Right lobe of liver (tissue), 6 donors: ENCODE measurements at regions not wholly inside any gene's neighbourhood (a gene's known extent, or its start where the extent isn't known, plus 50 kb on each side); places are given as distances from the start of the nearest gene placed in this dataset.
A peak's percentile ranks its signal among the peaks of the same experiment; 100 is the strongest.

Experiments used
- ATAC-seq, 4 donors: fragments of 200-7000 bp; cut with Tn5 transposase; one replicate each; pipeline ENCODE4 v1.9.1; 2020; ENCODE audit warnings: mild to moderate bottlenecking in 4 of 4, moderate library complexity in 4 of 4
- DNase-seq, 3 donors: peaks; one replicate each; pipeline ENCODE4 v3.0.0-alpha.2; 2020
- H3K27ac ChIP-seq, 3 donors: fragments of 200-600 bp; one replicate each; pipeline ENCODE4 v1.8.0; 2022
- H3K27me3 ChIP-seq, 2 donors: fragments of 200-600 bp; one replicate each; pipeline ENCODE4 v1.8.0; 2022
- H3K36me3 ChIP-seq, 4 donors: fragments of 200-600 bp; sonication (generic) in 1 of 4; one replicate each; pipeline versions ENCODE4 v1.5.1 to v1.8.0; 2017 to 2022; ENCODE audit warnings: control low read depth in 1 of 4
- H3K4me1 ChIP-seq, 4 donors: fragments of 200-600 bp; sonication (generic) in 1 of 4; one replicate each; pipeline versions ENCODE4 v1.5.1 to v1.8.0; 2017 to 2022; ENCODE audit warnings: control low read depth in 1 of 4
- H3K4me3 ChIP-seq, 3 donors: fragments of 200-600 bp; one replicate each; pipeline ENCODE4 v1.8.0; 2022
- H3K9me3 ChIP-seq, 4 donors: fragments of 200-600 bp; sonication (generic) in 1 of 4; one replicate each; pipeline versions ENCODE4 v1.5.1 to v1.8.0; 2017 to 2022; ENCODE audit warnings: control low read depth in 1 of 4
- POLR2A ChIP-seq: fragments of 450-650 bp; IDR thresholded peaks from one replicate; pipeline ENCODE4 v1.6.1; 2017; ENCODE audit warnings: antibody characterized with exemption, mild to moderate bottlenecking
- WGBS: methylation state at CpG from one replicate; pipeline ENCODE4 v1.1.6; 2018; ENCODE audit warnings: low coverage, low lambda C conversion rate; ENCODE audit not compliant: insufficient coverage; ENCODE audit errors: missing lambda C conversion rate; 5-methylcytosine and 5-hydroxymethylcytosine counted together
- intact Hi-C, 2 donors: fragments of 100-400 bp; cut with DNase I; formaldehyde crosslinking; loops; one replicate each; pipeline versions ENCODE4 v1.11.2 to v1.14.1; 2022
- TF ChIP-seq, protein P1 (sequence below), 4 donors: fragments of 200-600 bp in 3 of 4; fragments of 450-650 bp in 1 of 4; IDR thresholded peaks; one replicate each; pipeline versions ENCODE4 v1.5.1 to v1.8.0; 2016 to 2022; ENCODE audit warnings: antibody characterized with exemption in 4 of 4, mild to moderate bottlenecking in 2 of 4
- donor health status: DM: no; HTN: yes; CAD: no.
- donor health status: DM: no; HTN: no; CAD: no.
- donor health status: DM: no; HTN: no; CAD: no.
- donor health status: DM: no; HTN: yes; CAD: no.
- donor health status: DM: no; HTN: yes; CAD: no.

DNA sequence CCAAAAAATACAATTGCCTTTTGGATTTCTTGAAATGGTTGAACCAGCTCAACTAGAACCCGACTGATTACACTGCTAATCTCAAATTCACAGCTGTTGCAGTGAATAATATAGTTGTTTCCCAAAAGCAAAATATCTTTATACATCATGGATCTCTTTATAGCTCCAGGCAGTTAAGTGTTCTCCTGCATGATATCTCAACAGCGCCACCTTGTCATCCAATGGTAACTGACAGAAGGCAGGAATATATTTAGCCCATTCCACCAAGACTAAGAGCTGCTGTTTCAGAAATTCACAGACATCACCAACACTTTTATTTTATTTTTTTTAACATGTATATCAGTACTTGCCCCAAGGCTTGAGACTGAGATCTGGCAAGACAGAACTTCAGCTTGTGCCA is 1141.0 kb upstream of the PRR20A start:
- no peak for TF ChIP-seq POLR2A
- TF ChIP-seq, protein P1, sequence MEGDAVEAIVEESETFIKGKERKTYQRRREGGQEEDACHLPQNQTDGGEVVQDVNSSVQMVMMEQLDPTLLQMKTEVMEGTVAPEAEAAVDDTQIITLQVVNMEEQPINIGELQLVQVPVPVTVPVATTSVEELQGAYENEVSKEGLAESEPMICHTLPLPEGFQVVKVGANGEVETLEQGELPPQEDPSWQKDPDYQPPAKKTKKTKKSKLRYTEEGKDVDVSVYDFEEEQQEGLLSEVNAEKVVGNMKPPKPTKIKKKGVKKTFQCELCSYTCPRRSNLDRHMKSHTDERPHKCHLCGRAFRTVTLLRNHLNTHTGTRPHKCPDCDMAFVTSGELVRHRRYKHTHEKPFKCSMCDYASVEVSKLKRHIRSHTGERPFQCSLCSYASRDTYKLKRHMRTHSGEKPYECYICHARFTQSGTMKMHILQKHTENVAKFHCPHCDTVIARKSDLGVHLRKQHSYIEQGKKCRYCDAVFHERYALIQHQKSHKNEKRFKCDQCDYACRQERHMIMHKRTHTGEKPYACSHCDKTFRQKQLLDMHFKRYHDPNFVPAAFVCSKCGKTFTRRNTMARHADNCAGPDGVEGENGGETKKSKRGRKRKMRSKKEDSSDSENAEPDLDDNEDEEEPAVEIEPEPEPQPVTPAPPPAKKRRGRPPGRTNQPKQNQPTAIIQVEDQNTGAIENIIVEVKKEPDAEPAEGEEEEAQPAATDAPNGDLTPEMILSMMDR (IDR thresholded peaks at IDR 0.05), result peak in 3 of 4 donors; percentile 13 to 41 (median 31)
- WGBS, result 61% methylated on average over 2 of the region's 2 CpGs
- Histone ChIP-seq H3K4me3 (no peak overlapping the region), H3K4me1 (no peaks in the 10 kb centered on the region), H3K36me3 (no peaks in the 10 kb centered on the region), H3K27me3 (no peaks in the 10 kb centered on the region), H3K9me3 (no peaks in the 10 kb centered on the region), H3K27ac (no peak overlapping the region)
- intact Hi-C loops, result no loop called here
- no peak for DNase-seq
- ATAC-seq, result peak in 2 of 4 donors; percentile 34 to 44

DNA sequence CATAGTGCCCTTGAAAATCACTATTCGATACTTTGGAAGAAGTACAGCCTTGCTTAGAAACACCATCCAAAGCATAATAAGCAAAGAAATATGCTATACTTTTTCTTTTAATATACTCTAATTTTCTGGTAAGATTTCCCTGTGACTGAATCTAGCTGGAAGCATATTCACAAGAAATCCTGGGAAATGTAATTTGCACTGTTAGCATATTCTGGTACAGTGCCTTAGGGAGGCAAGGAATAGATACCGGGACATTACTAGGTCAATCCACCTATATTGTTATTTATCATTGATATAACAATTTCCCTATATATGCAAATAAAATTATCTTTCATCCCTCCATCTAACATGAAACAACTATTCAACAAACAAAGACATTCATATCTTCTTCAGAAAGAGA is 1131.3 kb upstream of the PRR20A start:
- DNase-seq (no peak), ATAC-seq (no peak)
- no peak overlapping the region for H3K27ac ChIP-seq
- TF ChIP-seq POLR2A, result no peak
- TF ChIP-seq, protein P1 (IDR thresholded peaks at IDR 0.05), result no peak
- no peaks in the 10 kb centered on the region for H3K9me3 ChIP-seq
- H3K4me1 ChIP-seq, result no peaks in the 10 kb centered on the region
- H3K4me3 ChIP-seq, result no peak overlapping the region
- WGBS, result 63% methylated on average over 2 of the region's 2 CpGs
- H3K36me3 ChIP-seq, result no peaks in the 10 kb centered on the region
- intact Hi-C loops, result no loop called here
- no peaks in the 10 kb centered on the region for H3K27me3 ChIP-seq

GRCh38 chr13:56012644-56013043 is 1128.1 kb upstream of the PRR20A start:
- ATAC-seq (no peak), DNase-seq (no peak)
- H3K4me1 ChIP-seq, result no peaks in the 10 kb centered on the region
- intact Hi-C loops, result no loop called here
- TF ChIP-seq POLR2A, result no peak
- TF ChIP-seq, protein P1 (IDR thresholded peaks at IDR 0.05), result no peak
- H3K27ac ChIP-seq, result no peak overlapping the region
- WGBS, result 58% methylated on average over 2 of the region's 2 CpGs
- no peaks in the 10 kb centered on the region for H3K9me3 ChIP-seq
- H3K36me3 ChIP-seq, result no peaks in the 10 kb centered on the region
- H3K27me3 ChIP-seq, result no peaks in the 10 kb centered on the region
- no peak overlapping the region for H3K4me3 ChIP-seq

GRCh38 chr13:56015919-56016318 is 1124.8 kb upstream of the PRR20A start:
- no peak for ATAC-seq
- H3K36me3 ChIP-seq, result no peaks in the 10 kb centered on the region
- intact Hi-C loops, result no loop called here
- H3K4me3 ChIP-seq, result no peak overlapping the region
- no peak overlapping the region for H3K27ac ChIP-seq
- no peaks in the 10 kb centered on the region for H3K4me1 ChIP-seq
- TF ChIP-seq, protein P1 (IDR thresholded peaks at IDR 0.05), result no peak
- TF ChIP-seq POLR2A, result no peak
- DNase-seq, result no peak
- no peaks in the 10 kb centered on the region for H3K9me3 ChIP-seq
- WGBS, result 47% methylated on average over 2 of the region's 2 CpGs
- no peaks in the 10 kb centered on the region for H3K27me3 ChIP-seq

GRCh38 chr13:56019606-56020005 is 1121.1 kb upstream of the PRR20A start:
- no peaks in the 10 kb centered on the region for H3K27me3 ChIP-seq
- 67% methylated on average over 2 of the region's 5 CpGs for WGBS
- intact Hi-C loops, result no loop called here
- H3K4me1 ChIP-seq, result no peaks in the 10 kb centered on the region
- DNase-seq, result no peak
- H3K9me3 ChIP-seq, result no peaks in the 10 kb centered on the region
- no peaks in the 10 kb centered on the region for H3K36me3 ChIP-seq
- peak in 1 of 4 donors; percentile 22 for ATAC-seq
- H3K27ac ChIP-seq, result no peak overlapping the region
- TF ChIP-seq, protein P1 (IDR thresholded peaks at IDR 0.05), result no peak
- no peak for TF ChIP-seq POLR2A
- H3K4me3 ChIP-seq, result no peak overlapping the region
